NCI-H774 (cell line): ENCODE measurements at regions not wholly inside any gene's neighbourhood (a gene's known extent, or its start where the extent isn't known, plus 50 kb on each side); places are given as distances from the start of the nearest gene placed in this dataset.

Experiments
- DNase-seq: peaks from one replicate; lab custom pipeline; 2025; lab: John Stamatoyannopoulos, UW

DNA sequence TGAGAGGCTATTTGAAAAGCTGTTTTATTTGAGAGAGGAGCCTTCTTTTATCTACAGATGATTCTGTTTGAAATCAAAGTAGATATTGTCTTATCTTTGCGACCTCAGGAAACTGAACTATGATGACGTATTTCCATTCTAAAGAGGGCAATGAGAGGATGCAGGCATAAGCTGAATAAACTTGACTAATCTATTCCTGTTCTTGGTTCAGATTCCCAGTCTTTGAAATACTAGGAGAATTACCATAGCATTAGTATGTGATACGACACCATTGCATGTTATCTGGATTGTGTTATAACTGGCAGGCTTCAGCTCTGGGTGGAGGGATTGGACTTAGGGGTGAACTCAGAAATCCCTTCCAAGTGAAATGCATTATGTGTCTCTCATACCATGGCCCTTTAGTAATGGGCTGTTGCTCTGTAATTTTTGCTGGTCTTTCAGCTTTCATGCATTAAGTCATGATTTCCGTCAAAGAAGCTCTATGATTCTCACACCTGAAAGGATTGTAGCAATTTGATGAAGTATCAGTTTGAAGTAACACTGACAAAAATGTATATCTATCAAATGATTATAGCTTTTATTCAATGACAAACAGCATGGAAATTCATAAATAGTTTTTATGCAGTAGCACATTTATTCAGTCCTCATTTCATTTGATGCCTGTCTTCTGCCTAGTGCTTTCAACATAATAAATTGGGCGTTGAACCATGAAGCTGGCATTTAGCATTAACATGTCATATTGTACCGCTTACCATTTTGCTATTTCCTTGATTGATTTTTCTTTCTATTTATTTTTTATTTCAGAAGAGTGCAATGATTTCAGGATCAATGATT, 138.4 kb upstream of the SPACA1 start:
- no peak for DNase-seq

DNA sequence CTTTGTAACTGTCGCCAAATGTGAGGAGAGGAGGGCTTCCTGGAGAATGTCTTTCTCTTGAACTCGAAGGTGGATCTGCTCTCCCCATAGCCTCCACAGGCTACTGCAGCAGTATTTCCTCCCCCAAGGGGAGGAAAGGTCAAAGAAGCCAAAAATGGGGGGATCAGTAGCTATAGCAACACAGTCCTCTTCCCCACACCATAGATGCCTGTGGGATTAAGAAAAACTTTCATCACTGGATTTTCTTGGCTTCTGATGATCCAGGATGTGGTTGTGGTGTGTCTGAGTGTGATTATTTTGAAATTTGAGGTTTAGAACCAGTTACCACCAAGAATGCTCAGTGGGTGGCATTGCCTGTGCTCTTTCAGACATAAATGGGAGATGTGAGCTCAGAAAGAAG, 140.1 kb upstream of the SPACA1 start:
- DNase-seq: no peak

DNA sequence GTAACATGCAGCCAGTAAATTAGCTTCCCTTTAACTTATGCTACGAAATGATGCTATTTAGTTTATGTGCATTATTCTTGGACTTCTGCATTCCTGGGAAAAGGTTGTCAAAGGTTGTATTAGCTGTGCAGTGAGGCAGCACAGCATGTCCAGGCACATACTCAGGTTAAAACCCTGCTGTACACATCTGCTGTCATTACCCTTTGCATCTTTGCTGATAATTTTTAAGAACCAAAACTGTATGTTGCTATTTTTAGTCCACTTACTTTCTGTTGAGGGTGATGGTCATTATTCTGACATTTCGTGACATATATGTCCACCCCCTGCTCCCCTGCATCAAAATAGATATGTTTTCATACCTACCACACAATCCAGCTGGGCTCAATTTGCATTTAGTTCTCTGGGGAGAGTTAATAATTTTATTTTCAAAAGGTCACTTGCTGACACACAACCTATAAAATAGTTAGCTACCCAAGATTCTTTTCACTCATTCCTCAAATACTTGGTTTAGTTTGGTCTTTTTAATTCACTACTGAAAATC, 142.5 kb upstream of the SPACA1 start:
- DNase-seq: no peak

DNA sequence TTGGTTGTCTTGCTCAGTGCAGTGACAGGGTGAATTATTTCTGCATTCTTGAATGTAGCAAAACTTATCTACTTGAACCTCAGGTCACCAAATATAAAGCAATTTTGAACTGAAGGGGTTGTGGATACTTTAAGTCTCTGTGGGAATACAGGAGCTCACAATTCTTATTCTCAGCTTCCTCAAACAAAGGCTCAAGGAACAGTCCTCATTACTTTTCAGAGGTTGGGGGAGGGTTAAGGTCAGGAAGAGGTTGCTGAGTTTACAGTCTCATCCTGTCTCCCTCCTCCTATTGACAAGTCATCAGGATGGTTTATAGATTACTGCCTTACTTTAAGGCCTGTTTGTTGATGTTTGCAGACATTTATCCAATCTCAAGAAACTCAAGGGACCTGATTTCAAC, 143.6 kb upstream of the SPACA1 start:
- no peak for DNase-seq

DNA sequence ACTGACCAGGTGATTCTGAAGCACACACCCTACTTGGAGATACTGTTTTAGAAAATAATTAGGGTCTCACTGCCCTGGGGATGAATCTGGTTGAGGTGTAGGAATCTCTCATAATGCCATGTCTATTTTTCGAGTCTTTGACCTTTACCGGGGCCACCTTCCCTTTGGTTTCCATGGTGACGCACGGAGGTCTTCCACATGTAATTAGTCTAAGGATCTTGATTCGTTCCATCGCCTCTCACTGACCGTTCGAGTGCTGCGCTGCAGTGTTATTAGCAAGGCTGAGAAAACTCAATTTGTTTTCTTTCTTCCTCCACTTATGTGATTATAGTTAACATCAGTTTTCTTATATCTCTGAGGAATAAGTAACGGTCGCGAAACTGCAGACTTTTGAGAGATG, 144.3 kb upstream of the SPACA1 start:
- no peak for DNase-seq

DNA sequence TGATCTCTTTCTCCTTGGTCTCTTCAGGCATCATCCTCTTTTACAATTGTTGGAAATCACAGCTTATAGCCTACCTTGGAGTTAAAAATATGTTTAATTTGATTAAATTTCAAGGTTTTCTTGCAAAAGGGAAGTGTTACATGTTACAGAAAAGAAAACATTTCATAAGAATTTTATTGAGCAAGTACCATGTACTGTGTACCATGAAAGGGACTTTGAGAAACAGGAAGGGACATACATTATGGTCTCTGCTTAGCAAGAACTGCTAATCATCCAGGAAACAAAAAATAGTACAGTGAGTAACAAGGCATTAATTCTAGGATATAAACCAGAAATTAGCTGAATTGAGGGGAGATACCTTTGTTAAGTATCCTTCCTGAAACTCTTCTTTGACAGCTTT, 145.3 kb upstream of the SPACA1 start:
- DNase-seq: no peak

DNA sequence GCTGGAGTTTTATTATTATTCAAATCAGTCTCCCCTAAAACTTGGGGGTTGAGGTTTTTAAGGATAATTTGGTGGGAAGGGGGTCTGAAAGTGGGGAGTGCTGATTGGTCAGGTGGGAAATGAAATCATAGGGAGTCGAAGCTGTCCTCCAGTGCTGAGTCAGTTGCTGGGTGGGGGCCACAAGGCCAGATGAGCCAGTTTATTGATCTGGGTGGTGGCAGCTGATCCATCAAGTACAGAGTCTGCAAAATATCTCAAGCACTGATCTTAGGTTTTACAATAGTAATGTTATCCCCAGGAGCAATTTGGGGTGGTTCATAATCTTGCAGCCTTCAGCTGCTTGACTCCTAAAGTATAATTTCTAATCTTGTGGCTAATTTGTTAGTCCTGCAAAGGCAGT, 146.0 kb upstream of the SPACA1 start:
- DNase-seq: no peak

DNA sequence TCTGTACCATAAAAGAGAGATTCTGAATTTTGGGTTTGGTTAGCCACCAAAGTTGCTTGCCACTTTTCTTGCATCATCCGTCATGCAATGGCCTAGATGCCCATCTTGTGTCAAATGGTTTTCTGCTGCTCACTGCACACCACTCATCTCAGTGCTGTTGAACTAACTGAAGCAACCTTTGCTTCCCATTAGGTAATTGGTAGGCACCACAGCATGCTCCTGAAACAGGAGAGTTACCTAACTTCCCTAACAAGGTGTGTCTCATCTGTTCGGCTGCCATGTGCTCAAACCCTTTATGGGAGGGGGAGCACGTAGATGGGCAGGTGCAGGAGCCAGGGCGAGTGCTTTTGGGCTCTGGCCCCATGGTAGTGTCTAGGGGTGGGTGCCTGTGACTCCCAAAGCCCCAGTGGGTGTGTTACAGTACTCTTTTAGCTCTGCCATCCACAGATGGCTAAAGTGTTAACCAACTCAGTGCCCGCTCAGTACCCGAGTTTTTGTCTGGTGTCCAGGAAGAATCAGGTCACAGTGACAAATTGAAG, 147.4 kb upstream of the SPACA1 start:
- DNase-seq: no peak

DNA sequence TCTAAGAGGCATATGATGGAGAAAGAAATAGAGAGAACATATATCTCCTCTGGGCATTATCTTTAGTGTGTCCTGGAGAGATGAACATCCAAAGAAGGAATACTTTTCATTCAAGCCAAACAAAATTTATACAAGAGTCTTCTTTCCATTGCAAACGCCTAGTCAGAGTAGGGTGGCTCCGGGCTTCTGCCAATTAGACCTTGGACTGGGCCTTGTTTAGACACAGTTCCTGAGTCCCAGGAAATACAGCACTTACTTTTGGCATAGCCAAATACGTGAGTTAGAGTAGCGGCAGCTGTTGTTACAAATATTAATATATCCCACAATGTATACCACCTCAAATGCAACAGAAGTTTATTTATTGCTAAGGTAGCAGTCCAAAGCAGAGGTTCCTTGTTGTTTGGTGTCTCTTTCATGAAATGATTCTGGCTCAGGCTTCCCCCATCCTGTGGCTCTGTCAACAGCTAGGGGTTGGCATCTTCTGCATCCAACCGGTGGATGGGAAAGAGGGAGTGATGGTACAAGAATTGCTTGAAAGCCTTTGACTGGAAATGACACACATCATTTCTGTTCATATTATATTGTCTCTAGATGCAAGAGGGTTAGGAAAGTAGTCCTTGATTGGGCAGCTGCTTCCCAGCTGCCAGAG, 148.0 kb upstream of the SPACA1 start:
- no peak for DNase-seq

DNA sequence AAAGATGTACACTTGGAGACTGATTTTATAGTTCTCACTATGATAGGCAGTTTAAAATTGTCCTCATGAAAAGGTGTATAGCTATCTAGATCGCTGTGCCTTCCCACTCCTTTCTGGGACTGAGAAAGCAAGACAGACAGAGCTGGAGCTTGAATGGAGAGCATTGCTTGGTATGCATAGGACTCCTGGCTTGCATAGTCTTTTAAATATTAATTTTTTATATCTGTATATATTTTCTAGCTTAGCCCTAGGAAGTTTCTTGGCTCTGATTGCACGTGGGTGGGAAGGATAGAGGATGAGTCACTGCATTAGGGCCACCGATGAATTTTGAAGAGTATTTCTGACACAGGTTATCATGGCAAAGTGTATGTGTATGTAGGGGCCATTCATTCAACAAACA, 150.0 kb upstream of the SPACA1 start:
- DNase-seq: no peak

DNA sequence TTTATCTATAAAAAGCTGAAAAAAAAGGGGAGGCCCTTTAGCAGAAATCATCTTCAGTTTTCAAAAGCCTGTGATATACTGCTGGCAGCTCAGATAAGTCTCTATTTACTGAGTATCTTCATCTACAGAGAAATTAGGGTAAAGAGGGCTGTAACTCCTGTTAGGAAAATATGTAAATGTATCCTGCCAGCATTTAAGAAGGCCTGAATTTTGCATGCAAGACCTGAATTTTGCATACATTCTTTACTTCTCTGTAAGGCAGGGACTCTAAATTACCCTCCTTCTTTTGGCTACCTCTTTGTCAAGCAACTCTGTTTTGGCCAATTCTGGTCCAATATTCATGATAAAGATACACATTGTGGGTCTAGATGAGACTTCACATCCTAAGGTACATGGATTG, 150.6 kb upstream of the SPACA1 start:
- no peak for DNase-seq

DNA sequence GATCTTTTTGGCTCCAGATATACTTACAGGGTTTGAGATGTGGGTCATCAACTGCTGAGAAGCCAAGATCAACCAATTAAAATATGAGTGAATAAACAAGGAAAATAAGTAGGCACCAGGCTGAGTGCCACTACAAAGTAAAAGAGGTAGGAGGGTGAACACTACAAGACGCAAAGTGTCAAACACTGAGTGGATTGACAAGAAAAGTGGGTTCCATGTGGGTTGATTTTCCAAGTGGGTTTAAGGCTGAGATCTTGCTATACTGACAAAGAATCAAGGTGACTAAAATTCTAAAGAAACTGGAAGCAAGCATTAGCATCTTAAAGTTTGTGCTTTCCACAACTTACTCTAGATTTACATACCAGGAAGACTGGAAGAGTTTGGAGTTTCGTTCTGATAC, 160.4 kb upstream of the SPACA1 start:
- no peak for DNase-seq

DNA sequence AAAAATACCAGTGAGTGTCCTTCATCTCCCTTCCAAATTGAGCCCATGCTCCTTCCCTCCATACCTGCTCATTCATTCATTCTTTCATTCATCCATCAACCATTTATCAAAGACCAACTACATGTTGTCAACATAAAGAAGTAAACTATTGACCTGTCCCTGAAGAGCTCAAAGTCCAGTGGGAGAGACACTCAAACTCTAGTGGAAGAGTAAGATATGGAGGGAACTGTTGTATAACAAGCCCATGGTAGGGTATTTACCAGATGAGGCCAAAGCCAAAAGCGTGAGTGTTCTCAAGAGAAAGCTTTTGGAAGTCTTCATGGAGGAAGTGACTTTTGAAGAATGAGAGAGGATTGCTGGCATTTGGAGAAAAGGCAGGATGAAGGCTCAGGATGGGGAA, 163.4 kb upstream of the SPACA1 start:
- DNase-seq: no peak

DNA sequence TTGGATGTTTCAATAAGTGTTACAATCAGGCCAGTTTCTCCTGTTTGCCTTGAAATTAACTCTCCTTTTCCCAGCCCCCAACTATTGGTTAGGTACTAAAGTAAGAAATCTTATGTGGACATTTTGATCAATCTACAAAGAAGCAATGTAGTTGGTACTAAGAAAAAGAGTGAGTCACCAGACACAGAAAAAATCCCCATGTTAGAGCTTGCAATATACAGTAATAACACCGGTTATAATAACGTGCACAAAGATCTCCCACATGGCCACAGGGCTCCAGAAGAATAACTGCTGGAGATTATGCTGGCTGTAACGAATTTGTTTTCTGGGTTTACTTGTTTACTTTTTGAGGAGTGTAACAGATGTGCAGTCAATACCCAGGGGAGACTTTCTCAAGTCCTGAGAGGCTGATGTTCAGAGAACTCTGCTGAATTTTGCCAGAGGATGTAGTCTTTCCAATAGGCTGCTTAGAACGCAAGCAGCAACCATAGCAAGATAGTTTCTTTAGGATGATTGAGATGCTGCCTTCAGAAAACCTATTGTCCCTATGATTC, 166.2 kb upstream of the SPACA1 start:
- no peak for DNase-seq

DNA sequence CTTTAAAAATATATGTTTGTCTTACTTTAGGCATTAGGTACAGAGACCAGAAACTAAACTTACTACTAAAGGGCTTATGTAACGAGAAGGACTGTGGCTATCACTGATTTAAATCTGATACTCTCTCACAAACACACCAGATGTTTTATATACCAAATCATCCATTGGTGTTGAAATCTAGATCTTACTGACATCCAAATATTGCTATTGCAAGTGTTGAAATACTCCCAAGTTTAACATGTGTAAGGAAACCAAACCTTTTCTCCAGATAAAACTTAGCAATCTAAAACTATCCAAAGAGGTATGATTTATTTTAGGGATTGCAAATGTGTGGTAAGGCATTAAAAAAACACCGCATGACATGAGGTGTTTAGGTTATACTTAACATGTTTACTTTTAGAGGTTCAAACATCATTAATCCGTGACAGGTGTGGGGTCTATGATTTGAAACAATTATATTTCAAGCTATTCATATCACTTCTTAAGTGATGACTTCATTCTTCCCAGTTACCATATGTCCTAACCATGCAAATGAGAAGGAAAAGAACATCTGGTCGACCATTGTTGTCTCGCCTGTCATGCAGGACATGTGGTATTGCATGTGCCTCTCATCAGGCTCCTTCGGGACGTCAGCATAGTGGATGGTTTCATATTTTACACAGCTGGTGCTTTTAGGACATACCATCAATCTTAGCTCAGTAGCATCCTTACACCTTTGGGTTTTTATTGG, 168.3 kb upstream of the SPACA1 start:
- DNase-seq: no peak

DNA sequence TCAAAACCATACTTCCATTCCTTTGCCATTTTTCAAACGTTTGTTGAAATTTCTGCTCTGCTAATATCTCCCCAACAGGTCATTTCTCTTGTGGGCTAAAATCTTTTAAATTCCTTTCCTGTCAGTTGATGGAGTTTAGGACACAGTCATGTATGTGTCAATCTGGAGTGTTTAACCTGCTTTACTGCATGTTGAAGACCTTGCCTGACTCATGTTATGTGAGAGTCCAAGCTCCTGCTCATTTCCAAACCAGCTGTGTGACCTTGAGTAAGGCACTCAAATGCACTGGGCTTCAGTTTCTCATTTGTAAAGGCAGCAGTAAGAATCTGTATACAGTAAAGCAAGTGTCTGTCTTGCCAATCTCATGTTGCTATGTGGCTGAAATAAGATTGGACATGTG, 171.9 kb upstream of the SPACA1 start:
- DNase-seq: no peak

DNA sequence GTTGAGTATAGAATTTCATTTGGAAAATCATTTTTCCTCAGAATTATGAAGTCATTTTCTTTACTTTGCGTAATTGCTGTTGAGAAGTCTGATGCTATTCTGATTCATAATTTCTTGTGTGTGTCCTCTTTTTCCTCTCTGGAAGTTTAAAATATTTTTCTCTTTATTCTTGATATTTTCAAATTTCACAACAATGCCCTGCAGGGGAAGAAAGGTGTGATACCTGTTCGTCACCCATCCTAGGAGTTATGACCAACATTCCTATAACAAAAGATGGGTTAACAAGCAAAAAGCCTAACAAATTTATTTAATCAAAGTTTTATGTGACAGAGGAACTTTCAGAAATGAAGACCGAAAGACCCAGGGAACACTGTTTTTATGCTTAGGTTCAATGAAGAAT, 171.5 kb upstream of the AKIRIN2 start:
- no peak for DNase-seq

DNA sequence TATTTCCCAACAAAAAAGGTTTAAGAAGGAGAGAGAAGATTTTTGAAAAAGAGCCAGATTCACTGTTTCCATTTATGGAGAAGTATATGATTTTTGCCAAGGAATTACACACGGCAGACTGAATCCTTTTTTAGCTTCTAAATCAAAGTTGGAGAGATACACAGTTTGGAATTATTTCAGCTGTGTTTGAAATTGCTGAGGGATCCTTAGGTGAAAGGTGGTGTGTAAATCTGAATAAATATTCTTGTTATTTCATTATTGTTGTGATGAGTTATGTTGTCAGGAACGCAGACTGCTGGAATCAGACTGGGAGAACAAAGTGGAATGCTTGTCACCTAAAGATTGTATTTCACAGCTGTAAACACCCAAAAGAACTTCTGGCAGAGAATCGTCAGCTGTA, 168.5 kb upstream of the AKIRIN2 start:
- DNase-seq: no peak

DNA sequence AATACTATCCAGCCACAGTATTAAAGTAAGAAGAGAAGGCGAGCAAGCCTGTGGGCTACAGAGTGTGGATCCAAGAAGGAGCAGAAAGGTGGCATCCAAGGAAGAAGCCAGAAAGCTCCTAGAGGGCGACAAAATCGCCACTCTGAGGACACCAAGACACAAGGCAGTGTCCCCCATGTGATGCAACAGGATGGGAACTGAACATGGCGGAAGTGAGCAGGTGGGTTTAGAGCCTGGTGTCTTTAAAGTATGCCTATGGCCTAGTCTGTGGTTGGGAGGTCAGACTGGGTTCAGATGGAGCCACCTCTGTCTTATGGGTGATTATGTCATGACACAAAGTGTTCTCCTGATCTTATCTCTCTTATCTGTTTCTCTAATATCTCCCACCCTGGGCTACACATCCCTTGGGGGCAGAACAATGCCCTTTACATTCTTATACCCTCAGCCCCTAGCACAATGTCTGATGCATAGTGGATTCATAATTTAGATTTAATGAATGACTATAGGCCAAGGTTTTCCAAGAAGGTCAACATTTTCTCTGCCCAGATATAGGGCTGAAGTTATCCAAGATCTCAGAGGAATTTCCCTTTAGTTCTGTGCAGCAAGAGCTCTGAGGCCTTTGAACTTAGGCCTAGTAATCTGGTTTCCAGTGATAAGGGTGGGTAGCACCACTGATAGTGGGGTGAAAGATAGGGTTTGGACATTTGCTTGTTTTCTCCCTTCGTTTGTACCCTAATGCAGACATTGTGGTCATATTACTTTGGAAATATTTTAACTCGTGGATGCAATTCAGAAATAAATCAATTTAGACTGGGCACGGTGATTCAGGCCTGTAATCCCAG, 167.3 kb upstream of the AKIRIN2 start:
- DNase-seq: no peak

DNA sequence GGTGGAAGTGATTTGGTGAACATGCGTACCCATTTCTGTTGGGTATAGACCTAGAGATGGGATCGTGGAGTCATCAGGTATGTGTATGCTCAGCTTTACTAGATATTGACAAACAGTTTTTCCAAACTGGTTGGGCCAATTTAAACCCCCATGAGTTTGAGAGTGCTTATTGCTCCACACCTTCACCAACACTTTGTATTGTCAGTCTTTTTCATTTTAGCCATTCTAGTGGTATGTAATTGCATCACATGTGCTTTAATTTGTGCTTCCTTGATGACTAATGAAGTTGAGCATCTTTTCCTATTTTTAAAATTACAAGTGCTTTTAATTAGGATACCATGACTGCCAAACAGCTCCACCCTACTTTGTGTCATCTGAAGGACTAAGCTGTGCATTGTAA, 158.9 kb upstream of the AKIRIN2 start:
- DNase-seq: no peak

DNA sequence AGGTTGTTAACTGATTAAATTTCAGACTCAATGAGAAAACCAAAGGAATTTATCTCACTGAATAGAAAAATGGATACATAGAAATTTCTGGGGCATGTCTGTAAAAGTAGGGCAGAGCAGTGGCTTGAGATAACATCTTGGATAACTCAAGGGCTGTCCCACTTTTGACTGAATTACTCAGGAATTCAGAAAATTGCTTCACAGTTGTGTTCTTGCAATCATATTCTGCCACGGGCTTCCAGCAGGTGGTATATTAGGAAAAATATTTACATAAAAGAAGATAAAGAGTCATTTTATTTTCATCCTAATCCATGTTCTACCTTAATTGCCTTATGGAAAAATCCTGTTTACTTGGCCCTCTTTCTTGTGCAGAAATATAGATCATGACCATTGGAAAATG, 156.4 kb upstream of the AKIRIN2 start:
- DNase-seq: no peak
